ENCODE measurements at regions not wholly inside any gene's neighbourhood (a gene's known extent, or its start where the extent isn't known, plus 50 kb on each side); places are given as distances from the start of the nearest gene placed in this dataset.

GRCh38 chr7:86975449-86975848, 84.0 kb downstream of the ELAPOR2 start:
- DNase-seq (ENCODE audit: extremely low read depth, low read depth, low spot score) = no peak

- no peak for DNase-seq (ENCODE audit: extremely low read depth, low read depth, low spot score)
These were observed 87.4 kb downstream of the ELAPOR2 start for GRCh38 chr7:86972072-86972471.

GRCh38 chr7:86970986-86971385, 88.5 kb downstream of the ELAPOR2 start:
- DNase-seq (ENCODE audit: extremely low read depth, low read depth, low spot score) = no peak

GRCh38 chr7:86970547-86970946, 88.9 kb downstream of the ELAPOR2 start:
- DNase-seq (ENCODE audit: extremely low read depth, low read depth, low spot score) = no peak

- DNase-seq (ENCODE audit: extremely low read depth, low read depth, low spot score) = no peak
These were observed 89.6 kb downstream of the ELAPOR2 start for GRCh38 chr7:86969865-86970264.

- no peak for DNase-seq (ENCODE audit: extremely low read depth, low read depth, low spot score)
These were observed 90.8 kb downstream of the ELAPOR2 start for GRCh38 chr7:86968618-86969017.

GRCh38 chr7:86966916-86967315, 92.5 kb downstream of the ELAPOR2 start:
- no peak for DNase-seq (ENCODE audit: extremely low read depth, low read depth, low spot score)

GRCh38 chr7:86965727-86966120, 93.7 kb downstream of the ELAPOR2 start:
- no peak for DNase-seq (ENCODE audit: extremely low read depth, low read depth, low spot score)

- DNase-seq (ENCODE audit: extremely low read depth, low read depth, low spot score) = no peak
These were observed 94.3 kb downstream of the ELAPOR2 start for GRCh38 chr7:86964973-86965726.

GRCh38 chr7:86963599-86964230, 95.7 kb downstream of the ELAPOR2 start:
- DNase-seq (ENCODE audit: extremely low read depth, low read depth, low spot score) = no peak

- no peak for DNase-seq (ENCODE audit: extremely low read depth, low read depth, low spot score)
These were observed 96.8 kb downstream of the ELAPOR2 start for GRCh38 chr7:86962623-86963022.

- DNase-seq (ENCODE audit: extremely low read depth, low read depth, low spot score) = no peak
These were observed 97.8 kb downstream of the ELAPOR2 start for GRCh38 chr7:86961686-86962085.

GRCh38 chr7:86958380-86958779, 101.1 kb downstream of the ELAPOR2 start:
- DNase-seq (ENCODE audit: extremely low read depth, low read depth, low spot score) = no peak

GRCh38 chr7:86956567-86956966, 102.9 kb downstream of the ELAPOR2 start:
- DNase-seq (ENCODE audit: extremely low read depth, low read depth, low spot score) = no peak

GRCh38 chr7:86955895-86956503, 103.5 kb downstream of the ELAPOR2 start:
- no peak for DNase-seq (ENCODE audit: extremely low read depth, low read depth, low spot score)

- no peak for DNase-seq (ENCODE audit: extremely low read depth, low read depth, low spot score)
These were observed 104.5 kb downstream of the ELAPOR2 start for GRCh38 chr7:86954971-86955370.

- DNase-seq (ENCODE audit: extremely low read depth, low read depth, low spot score) = no peak
These were observed 105.7 kb downstream of the ELAPOR2 start for GRCh38 chr7:86953653-86954336.

- no peak for DNase-seq (ENCODE audit: extremely low read depth, low read depth, low spot score)
These were observed 106.2 kb downstream of the ELAPOR2 start for GRCh38 chr7:86953219-86953618.

- no peak for DNase-seq (ENCODE audit: extremely low read depth, low read depth, low spot score)
These were observed 107.6 kb downstream of the ELAPOR2 start for GRCh38 chr7:86951895-86952294.

- no peak for DNase-seq (ENCODE audit: extremely low read depth, low read depth, low spot score)
These were observed 108.5 kb downstream of the ELAPOR2 start for GRCh38 chr7:86950944-86951343.

GRCh38 chr7:86950360-86950759, 109.1 kb downstream of the ELAPOR2 start:
- no peak for DNase-seq (ENCODE audit: extremely low read depth, low read depth, low spot score)
